ENCODE measurements at regions not wholly inside any gene's neighbourhood (a gene's known extent, or its start where the extent isn't known, plus 50 kb on each side); places are given as distances from the start of the nearest gene placed in this dataset.

GRCh38 chr6:91447530-91448254, 860.8 kb upstream of the MAP3K7 start:
- TF ChIP-seq CTCF (conservative IDR thresholded peaks at IDR 0.05 in 1 of 2, IDR thresholded peaks at IDR 0.05 in 1 of 2; ENCODE audit: extremely low read depth in 1 of 2, insufficient read depth in 1 of 2, low read depth in 1 of 2, low read length in 2 of 2) (no peak), EZH2 (IDR thresholded peaks at IDR 0.05; ENCODE audit: borderline replicate concordance, low read length) (no peak)

Data from mammary epithelial cell (primary cell).